ENCODE measurements at regions not wholly inside any gene's neighbourhood (a gene's known extent, or its start where the extent isn't known, plus 50 kb on each side); places are given as distances from the start of the nearest gene placed in this dataset.

DNA sequence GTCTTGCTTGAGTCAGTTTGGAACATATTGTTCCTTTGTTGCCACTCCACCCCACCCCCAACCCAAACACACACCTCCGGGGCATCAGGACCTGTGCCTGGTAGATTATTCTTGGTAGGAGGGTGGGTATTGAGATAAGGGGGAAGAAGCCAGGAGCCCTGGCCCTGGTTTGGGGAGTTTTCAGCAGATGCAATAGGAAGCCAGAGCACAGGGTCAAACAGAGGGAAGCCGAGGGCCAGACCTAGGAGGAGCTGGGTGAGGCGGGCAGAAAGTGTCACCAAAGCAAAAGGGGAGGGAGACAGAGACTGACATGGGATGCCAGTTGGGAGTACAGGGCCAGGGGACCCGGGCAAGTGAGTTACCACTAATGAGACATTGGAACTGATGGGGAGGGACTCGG is 163.1 kb downstream of the RPLP1 start:
- ATAC-seq = no peak
- Mint-ChIP-seq H3K27ac (no peak overlapping the region), H3K9me3 (peaks cover 7% of the 10 kb centered on the region), H3K4me3 (no peak overlapping the region), H3K27me3 (ENCODE audit: low read depth) (no peaks in the 10 kb centered on the region; the same call in 1 of the 2 replicates), H3K36me3 (peaks cover 2% of the 10 kb centered on the region; the same call in 1 of the 2 replicates), H3K4me1 (no peaks in the 10 kb centered on the region)
- CTCF ChIA-PET = interaction anchor here (0.9 to 1.2 kb wide), 3 partner anchors 12 to 112 kb away, joined by 3 read pairs; no protein-coding TSS in a partner anchor
- TF ChIP-seq NR1H2 (CRISPR knock-in tag; IDR thresholded peaks at IDR 0.05) (no peak), SOX15 (CRISPR knock-in tag; IDR thresholded peaks at IDR 0.05) (no peak), ZBTB21 (CRISPR knock-in tag; IDR thresholded peaks at IDR 0.05; ENCODE audit: borderline replicate concordance) (no peak), TEAD1 (CRISPR knock-in tag; IDR thresholded peaks at IDR 0.05) (no peak), ZNF232 (CRISPR knock-in tag; IDR thresholded peaks at IDR 0.05) (no peak), ELF4 (CRISPR knock-in tag; IDR thresholded peaks at IDR 0.05; ENCODE audit: low read depth) (no peak), IRF2 (CRISPR knock-in tag; IDR thresholded peaks at IDR 0.05; ENCODE audit: borderline replicate concordance, low read depth) (no peak), PRRX2 (CRISPR knock-in tag; IDR thresholded peaks at IDR 0.05) (no peak), SP1 (CRISPR knock-in tag; conservative IDR thresholded peaks at IDR 0.05) (no peak), FOXK1 (CRISPR knock-in tag; IDR thresholded peaks at IDR 0.05) (no peak), ZNF396 (CRISPR knock-in tag; IDR thresholded peaks at IDR 0.05; ENCODE audit: borderline replicate concordance) (no peak), PREB (CRISPR knock-in tag; IDR thresholded peaks at IDR 0.05; ENCODE audit: borderline replicate concordance) (no peak), NFE2L1 (CRISPR knock-in tag; IDR thresholded peaks at IDR 0.05) (no peak), ZNF512 (CRISPR knock-in tag; IDR thresholded peaks at IDR 0.05; ENCODE audit: borderline replicate concordance) (no peak), ZNF317 (CRISPR knock-in tag; IDR thresholded peaks at IDR 0.05; ENCODE audit: borderline replicate concordance, low read depth) (no peak), ZNF121 (CRISPR knock-in tag; IDR thresholded peaks at IDR 0.05) (no peak)
- TF ChIP-seq, protein P1, sequence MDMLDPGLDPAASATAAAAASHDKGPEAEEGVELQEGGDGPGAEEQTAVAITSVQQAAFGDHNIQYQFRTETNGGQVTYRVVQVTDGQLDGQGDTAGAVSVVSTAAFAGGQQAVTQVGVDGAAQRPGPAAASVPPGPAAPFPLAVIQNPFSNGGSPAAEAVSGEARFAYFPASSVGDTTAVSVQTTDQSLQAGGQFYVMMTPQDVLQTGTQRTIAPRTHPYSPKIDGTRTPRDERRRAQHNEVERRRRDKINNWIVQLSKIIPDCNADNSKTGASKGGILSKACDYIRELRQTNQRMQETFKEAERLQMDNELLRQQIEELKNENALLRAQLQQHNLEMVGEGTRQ (CRISPR knock-in tag; IDR thresholded peaks at IDR 0.05) = no peak
- TF ChIP-seq, protein P2, sequence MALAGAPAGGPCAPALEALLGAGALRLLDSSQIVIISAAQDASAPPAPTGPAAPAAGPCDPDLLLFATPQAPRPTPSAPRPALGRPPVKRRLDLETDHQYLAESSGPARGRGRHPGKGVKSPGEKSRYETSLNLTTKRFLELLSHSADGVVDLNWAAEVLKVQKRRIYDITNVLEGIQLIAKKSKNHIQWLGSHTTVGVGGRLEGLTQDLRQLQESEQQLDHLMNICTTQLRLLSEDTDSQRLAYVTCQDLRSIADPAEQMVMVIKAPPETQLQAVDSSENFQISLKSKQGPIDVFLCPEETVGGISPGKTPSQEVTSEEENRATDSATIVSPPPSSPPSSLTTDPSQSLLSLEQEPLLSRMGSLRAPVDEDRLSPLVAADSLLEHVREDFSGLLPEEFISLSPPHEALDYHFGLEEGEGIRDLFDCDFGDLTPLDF (CRISPR knock-in tag; IDR thresholded peaks at IDR 0.05) = no peak
- TF ChIP-seq, protein P3, sequence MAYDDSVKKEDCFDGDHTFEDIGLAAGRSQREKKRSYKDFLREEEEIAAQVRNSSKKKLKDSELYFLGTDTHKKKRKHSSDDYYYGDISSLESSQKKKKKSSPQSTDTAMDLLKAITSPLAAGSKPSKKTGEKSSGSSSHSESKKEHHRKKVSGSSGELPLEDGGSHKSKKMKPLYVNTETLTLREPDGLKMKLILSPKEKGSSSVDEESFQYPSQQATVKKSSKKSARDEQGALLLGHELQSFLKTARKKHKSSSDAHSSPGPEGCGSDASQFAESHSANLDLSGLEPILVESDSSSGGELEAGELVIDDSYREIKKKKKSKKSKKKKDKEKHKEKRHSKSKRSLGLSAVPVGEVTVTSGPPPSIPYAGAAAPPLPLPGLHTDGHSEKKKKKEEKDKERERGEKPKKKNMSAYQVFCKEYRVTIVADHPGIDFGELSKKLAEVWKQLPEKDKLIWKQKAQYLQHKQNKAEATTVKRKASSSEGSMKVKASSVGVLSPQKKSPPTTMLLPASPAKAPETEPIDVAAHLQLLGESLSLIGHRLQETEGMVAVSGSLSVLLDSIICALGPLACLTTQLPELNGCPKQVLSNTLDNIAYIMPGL (CRISPR knock-in tag; IDR thresholded peaks at IDR 0.05) = no peak
- POLR2A ChIA-PET = no interaction called here
- DNase-seq (ENCODE audit: low spot score) = no peak

DNA sequence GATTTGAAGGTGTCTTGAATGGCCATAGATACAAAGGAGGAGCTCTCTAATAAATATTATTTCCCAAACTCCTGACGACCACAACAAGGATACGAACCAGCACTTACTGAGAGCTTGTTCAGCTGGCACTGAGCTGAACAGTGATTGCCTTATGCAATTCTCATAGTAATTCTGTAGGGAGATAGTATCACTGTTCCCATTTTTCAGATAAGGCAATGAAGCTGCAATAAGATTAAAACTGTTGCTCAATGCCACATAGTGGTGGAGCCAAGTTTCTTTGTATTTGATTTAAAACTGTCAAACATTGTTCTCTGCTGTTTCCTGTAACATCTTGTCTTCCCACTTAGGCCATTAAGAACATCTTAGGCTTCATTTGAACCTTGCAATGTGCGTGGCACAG is 163.9 kb downstream of the RPLP1 start:
- no peak overlapping the region for H3K27ac Mint-ChIP-seq
- H3K36me3 Mint-ChIP-seq = peaks cover 2% of the 10 kb centered on the region; the same call in 1 of the 2 replicates
- no peak for TF ChIP-seq NFE2L1 (CRISPR knock-in tag; IDR thresholded peaks at IDR 0.05)
- no peak for TF ChIP-seq GRHL2 (CRISPR knock-in tag; IDR thresholded peaks at IDR 0.05; ENCODE audit: insufficient replicate concordance, severe bottlenecking)
- TF ChIP-seq NR2C2 (CRISPR knock-in tag; IDR thresholded peaks at IDR 0.05) = no peak
- TF ChIP-seq, protein P4, sequence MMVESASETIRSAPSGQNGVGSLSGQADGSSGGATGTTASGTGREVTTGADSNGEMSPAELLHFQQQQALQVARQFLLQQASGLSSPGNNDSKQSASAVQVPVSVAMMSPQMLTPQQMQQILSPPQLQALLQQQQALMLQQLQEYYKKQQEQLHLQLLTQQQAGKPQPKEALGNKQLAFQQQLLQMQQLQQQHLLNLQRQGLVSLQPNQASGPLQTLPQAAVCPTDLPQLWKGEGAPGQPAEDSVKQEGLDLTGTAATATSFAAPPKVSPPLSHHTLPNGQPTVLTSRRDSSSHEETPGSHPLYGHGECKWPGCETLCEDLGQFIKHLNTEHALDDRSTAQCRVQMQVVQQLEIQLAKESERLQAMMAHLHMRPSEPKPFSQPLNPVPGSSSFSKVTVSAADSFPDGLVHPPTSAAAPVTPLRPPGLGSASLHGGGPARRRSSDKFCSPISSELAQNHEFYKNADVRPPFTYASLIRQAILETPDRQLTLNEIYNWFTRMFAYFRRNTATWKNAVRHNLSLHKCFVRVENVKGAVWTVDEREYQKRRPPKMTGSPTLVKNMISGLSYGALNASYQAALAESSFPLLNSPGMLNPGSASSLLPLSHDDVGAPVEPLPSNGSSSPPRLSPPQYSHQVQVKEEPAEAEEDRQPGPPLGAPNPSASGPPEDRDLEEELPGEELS (CRISPR knock-in tag; IDR thresholded peaks at IDR 0.05) = no peak
- TF ChIP-seq FOXK1 (CRISPR knock-in tag; IDR thresholded peaks at IDR 0.05) = no peak
- TF ChIP-seq ZNF423 (CRISPR knock-in tag; IDR thresholded peaks at IDR 0.05) = no peak
- TF ChIP-seq, protein P5, sequence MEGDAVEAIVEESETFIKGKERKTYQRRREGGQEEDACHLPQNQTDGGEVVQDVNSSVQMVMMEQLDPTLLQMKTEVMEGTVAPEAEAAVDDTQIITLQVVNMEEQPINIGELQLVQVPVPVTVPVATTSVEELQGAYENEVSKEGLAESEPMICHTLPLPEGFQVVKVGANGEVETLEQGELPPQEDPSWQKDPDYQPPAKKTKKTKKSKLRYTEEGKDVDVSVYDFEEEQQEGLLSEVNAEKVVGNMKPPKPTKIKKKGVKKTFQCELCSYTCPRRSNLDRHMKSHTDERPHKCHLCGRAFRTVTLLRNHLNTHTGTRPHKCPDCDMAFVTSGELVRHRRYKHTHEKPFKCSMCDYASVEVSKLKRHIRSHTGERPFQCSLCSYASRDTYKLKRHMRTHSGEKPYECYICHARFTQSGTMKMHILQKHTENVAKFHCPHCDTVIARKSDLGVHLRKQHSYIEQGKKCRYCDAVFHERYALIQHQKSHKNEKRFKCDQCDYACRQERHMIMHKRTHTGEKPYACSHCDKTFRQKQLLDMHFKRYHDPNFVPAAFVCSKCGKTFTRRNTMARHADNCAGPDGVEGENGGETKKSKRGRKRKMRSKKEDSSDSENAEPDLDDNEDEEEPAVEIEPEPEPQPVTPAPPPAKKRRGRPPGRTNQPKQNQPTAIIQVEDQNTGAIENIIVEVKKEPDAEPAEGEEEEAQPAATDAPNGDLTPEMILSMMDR (IDR thresholded peaks at IDR 0.05) = no peak
- TF ChIP-seq NFYB (CRISPR knock-in tag; conservative IDR thresholded peaks at IDR 0.05; ENCODE audit: low read depth) = no peak
- TF ChIP-seq ZNF121 (CRISPR knock-in tag; IDR thresholded peaks at IDR 0.05) = no peak
- CTCF ChIA-PET = interaction anchor here (0.9 to 1.2 kb wide), 3 partner anchors 13 to 111 kb away, joined by 3 read pairs; no protein-coding TSS in a partner anchor
- ATAC-seq (no peak), DNase-seq (ENCODE audit: low spot score) (no peak)
- no peaks in the 10 kb centered on the region; the same call in 1 of the 2 replicates for H3K27me3 Mint-ChIP-seq (ENCODE audit: low read depth)
- POLR2A ChIA-PET = no interaction called here
- no peak overlapping the region for H3K4me3 Mint-ChIP-seq
- H3K4me1 Mint-ChIP-seq = no peaks in the 10 kb centered on the region
- peaks cover 13% of the 10 kb centered on the region for H3K9me3 Mint-ChIP-seq

Measured in WTC11 (cell line).